IMR-90 (cell line): ENCODE measurements at regions not wholly inside any gene's neighbourhood (a gene's known extent, or its start where the extent isn't known, plus 50 kb on each side); places are given as distances from the start of the nearest gene placed in this dataset.

ENCODE experiments used
- ATAC-seq: fragments of 200-7000 bp; cut with Tn5 transposase; 2 replicates; pipeline ENCODE4 v1.9.1; 2020; ENCODE audit warnings: low read depth, mild to moderate bottlenecking, moderate library complexity
- BruUV-seq: library from RNA; stranded (reverse); fragments of 400-500 nt; replicated peaks from 2 replicates; lab custom pipeline; 2021; lab: Mats Ljungman, UMichigan
- CTCF ChIA-PET: fragments of 300-600 bp; formaldehyde crosslinking; extraction: SDS; loops from one replicate; lab custom pipeline; 2021; ENCODE audit warnings: antibody characterized with exemption; lab: Yijun Ruan, JAX
- POLR2A ChIA-PET: fragments of 300-600 bp; sonication (Branson Sonifier 250); formaldehyde crosslinking; loops from one replicate; lab custom pipeline; 2022; ENCODE audit warnings: antibody characterized with exemption; ENCODE audit not compliant: unreplicated experiment; lab: Charles Lee
- DNase-seq: peaks from one replicate; pipeline ENCODE4 v3.0.0; 2013
- H2AFZ ChIP-seq: replicated peaks from 2 replicates; pipeline ENCODE3; 2013; ENCODE audit warnings: low read length, mild to moderate bottlenecking; ENCODE audit not compliant: poor library complexity
- H2AK5ac ChIP-seq: 2 replicates; pipeline ENCODE4 v1.6.1; 2013; ENCODE audit warnings: low read depth, low read length, inconsistent platforms
- H2AK9ac ChIP-seq: replicated peaks from 2 replicates; pipeline ENCODE3; 2013; ENCODE audit warnings: mild to moderate bottlenecking, low read depth, low read length, moderate library complexity; ENCODE audit not compliant: poor library complexity
- H2BK120ac ChIP-seq: 2 replicates; pipeline ENCODE4 v1.6.1; 2013; ENCODE audit warnings: low read depth, low read length, inconsistent platforms
- H2BK15ac ChIP-seq: 3 replicates; pipeline ENCODE4 v1.6.1; 2013; ENCODE audit warnings: low read depth, low read length, inconsistent platforms
- H2BK20ac ChIP-seq: 2 replicates; pipeline ENCODE4 v1.6.1; 2013; ENCODE audit warnings: low read depth, mild to moderate bottlenecking, inconsistent platforms, low read length, moderate library complexity
- H2BK5ac ChIP-seq: 2 replicates; pipeline ENCODE4 v1.6.1; 2013; ENCODE audit warnings: mild to moderate bottlenecking, low read depth, low read length, inconsistent platforms; ENCODE audit not compliant: poor library complexity, severe bottlenecking
- H3K14ac ChIP-seq: replicated peaks from 2 replicates; pipeline ENCODE4 v1.6.1; 2013; ENCODE audit warnings: low read depth, low read length, inconsistent platforms
- H3K18ac ChIP-seq: 2 replicates; pipeline ENCODE4 v1.6.1; 2013; ENCODE audit warnings: low read depth, low read length, control low read depth
- H3K23ac ChIP-seq: 2 replicates; pipeline ENCODE4 v1.6.1; 2013; ENCODE audit warnings: low read depth, low read length, inconsistent platforms
- H3K27ac ChIP-seq: 2 replicates; pipeline ENCODE4 v1.5.1; 2013; ENCODE audit warnings: mild to moderate bottlenecking, control low read depth, low read length; ENCODE audit not compliant: insufficient read depth
- H3K27me3 ChIP-seq: 2 replicates; pipeline ENCODE4 v1.6.1; 2013; ENCODE audit warnings: low read length; ENCODE audit not compliant: control insufficient read depth, insufficient read depth
- H3K36me3 ChIP-seq: 2 replicates; pipeline ENCODE4 v1.6.1; 2013; ENCODE audit warnings: low read length, mixed read lengths; ENCODE audit not compliant: control insufficient read depth, insufficient read depth
- H3K4ac ChIP-seq: 2 replicates; pipeline ENCODE4 v1.6.1; 2013; ENCODE audit warnings: low read depth, low read length, inconsistent platforms
- H3K4me1 ChIP-seq: 2 replicates; pipeline ENCODE4 v1.6.1; 2013; ENCODE audit warnings: low read length, mixed read lengths; ENCODE audit not compliant: control insufficient read depth, insufficient read depth
- H3K4me2 ChIP-seq: 2 replicates; pipeline ENCODE4 v1.6.1; 2013; ENCODE audit warnings: low read depth, mild to moderate bottlenecking, control low read depth, low read length, moderate library complexity
- H3K4me3 ChIP-seq: 2 replicates; pipeline ENCODE4 v1.5.1; 2013; ENCODE audit warnings: low read depth, mild to moderate bottlenecking, control low read depth, low read length, moderate library complexity; ENCODE audit not compliant: insufficient read depth
- H3K56ac ChIP-seq: 2 replicates; pipeline ENCODE4 v1.6.1; 2013; ENCODE audit warnings: low read length, inconsistent platforms; ENCODE audit not compliant: insufficient read depth; ENCODE audit errors: extremely low read depth
- H3K79me1 ChIP-seq, 2 experiments: 2 replicates each; pipeline ENCODE4 v1.6.1; 2013; ENCODE audit warnings: low read length in 2 of 2, inconsistent platforms in 1 of 2, low read depth in 1 of 2
- H3K9ac ChIP-seq: 2 replicates; pipeline ENCODE4 v1.6.1; 2013; ENCODE audit warnings: low read depth, low read length, control low read depth
- H3K9me1 ChIP-seq: 2 replicates; pipeline ENCODE4 v1.6.1; 2013; ENCODE audit warnings: low read length, inconsistent platforms; ENCODE audit not compliant: insufficient read depth
- H3K9me3 ChIP-seq: 2 replicates; pipeline ENCODE4 v1.6.1; 2013; ENCODE audit warnings: low read length; ENCODE audit not compliant: control insufficient read depth, insufficient read depth
- H4K20me1 ChIP-seq: 2 replicates; pipeline ENCODE4 v1.6.1; 2013; ENCODE audit warnings: low read length, inconsistent platforms; ENCODE audit not compliant: insufficient read depth
- H4K5ac ChIP-seq: 2 replicates; pipeline ENCODE4 v1.6.1; 2013; ENCODE audit warnings: mild to moderate bottlenecking, low read depth, low read length, control low read depth
- H4K8ac ChIP-seq, 2 experiments: 2 replicates each; pipeline ENCODE4 v1.6.1; 2013; ENCODE audit warnings: low read depth in 2 of 2, low read length in 2 of 2, control low read depth in 1 of 2, inconsistent platforms in 1 of 2
- H4K91ac ChIP-seq: 2 replicates; pipeline ENCODE4 v1.6.1; 2013; ENCODE audit warnings: low read depth, low read length, inconsistent platforms; ENCODE audit not compliant: insufficient read depth
- FOS ChIP-seq: fragments of 150-350 bp; IDR thresholded peaks from 2 replicates; pipeline ENCODE4 v1.6.1; 2016; ENCODE audit warnings: low read depth, low read length
- WGBS, 2 experiments: methylation state at CpG; one replicate each; pipeline versions ENCODE4 v1.1.5 to v1.1.7; 2013; ENCODE audit warnings: missing lambda C conversion rate in 2 of 2; ENCODE audit not compliant: insufficient read length in 1 of 2; ENCODE audit errors: extremely low coverage in 2 of 2; 5-methylcytosine and 5-hydroxymethylcytosine counted together
- dilution Hi-C: fragments of 300-500 bp; cut with HindIII; formaldehyde crosslinking; loops from one replicate; pipeline ENCODE4 v1.14.3; 2018; ENCODE audit warnings: low sequenced_read_pairs; ENCODE audit not compliant: unreplicated experiment
- in situ Hi-C: fragments of 300-500 bp; cut with MboI; formaldehyde crosslinking; loops from 3 replicates; pipeline ENCODE4 v1.14.3; 2019; ENCODE audit warnings: low sequenced_read_pairs, inconsistent platforms, mixed read lengths
- intact Hi-C: fragments of 100-400 bp; cut with micrococcal nuclease; formaldehyde crosslinking; loops from 2 replicates; pipeline ENCODE4 v1.10.0; 2022

- Histone ChIP-seq H2BK20ac (no peak overlapping the region), H3K79me1 (no peaks in the 10 kb centered on the region), H2BK5ac (no peak overlapping the region), H3K4me1 (no peaks in the 10 kb centered on the region), H3K18ac (no peak overlapping the region), H3K14ac (no peak overlapping the region), H4K20me1 (no peaks in the 10 kb centered on the region), H4K8ac (no peak overlapping the region), H3K9ac (no peak overlapping the region), H4K5ac (no peak overlapping the region), H2BK15ac (no peak overlapping the region), H3K4me3 (no peak overlapping the region), H2AFZ (no peak overlapping the region), H3K4me2 (no peak overlapping the region), H2AK5ac (no peak overlapping the region), H4K91ac (no peak overlapping the region), H3K36me3 (no peaks in the 10 kb centered on the region), H2AK9ac (no peak overlapping the region), H3K4ac (no peak overlapping the region), H3K27ac (no peak overlapping the region), H3K27me3 (no peaks in the 10 kb centered on the region), H3K56ac (no peak overlapping the region), H2BK120ac (no peak overlapping the region), H3K9me3 (no peaks in the 10 kb centered on the region), H3K23ac (no peak overlapping the region), H3K9me1 (no peaks in the 10 kb centered on the region)
- ChIA-PET CTCF (interaction anchor here (2.3 kb wide), 1 partner anchor 11 kb away, joined by 9 read pairs; no protein-coding TSS in a partner anchor), POLR2A (no interaction called here)
- TF ChIP-seq FOS: no peak
- WGBS, 2 experiments: no CpG with 5 or more reads among the region's 2 CpGs
- in situ Hi-C loops (no loop called here), intact Hi-C loops (no loop called here), dilution Hi-C loops (no loop called here)
- BruUV-seq: no TSS peak
- DNase-seq (no peak), ATAC-seq (no peak)
Measured at GRCh38 chr2:198325359-198325758, 521.0 kb downstream of the PLCL1 start.
